ENCODE measurements at regions not wholly inside any gene's neighbourhood (a gene's known extent, or its start where the extent isn't known, plus 50 kb on each side); places are given as distances from the start of the nearest gene placed in this dataset.

- Histone ChIP-seq H3K36me3 (ENCODE audit: control insufficient read depth, insufficient read depth, low read length) (no peaks in the 10 kb centered on the region), H3K4me3 (replicated peaks; ENCODE audit: low read depth, low read length) (no peak overlapping the region), H3K27me3 (replicated peaks; ENCODE audit: control insufficient read depth, insufficient read depth, low read length) (no peaks in the 10 kb centered on the region; the same call in 1 of the 2 replicates)
- DNase-seq (ENCODE audit: extremely low read depth, insufficient read length), result no peak
- TF ChIP-seq, protein P1, sequence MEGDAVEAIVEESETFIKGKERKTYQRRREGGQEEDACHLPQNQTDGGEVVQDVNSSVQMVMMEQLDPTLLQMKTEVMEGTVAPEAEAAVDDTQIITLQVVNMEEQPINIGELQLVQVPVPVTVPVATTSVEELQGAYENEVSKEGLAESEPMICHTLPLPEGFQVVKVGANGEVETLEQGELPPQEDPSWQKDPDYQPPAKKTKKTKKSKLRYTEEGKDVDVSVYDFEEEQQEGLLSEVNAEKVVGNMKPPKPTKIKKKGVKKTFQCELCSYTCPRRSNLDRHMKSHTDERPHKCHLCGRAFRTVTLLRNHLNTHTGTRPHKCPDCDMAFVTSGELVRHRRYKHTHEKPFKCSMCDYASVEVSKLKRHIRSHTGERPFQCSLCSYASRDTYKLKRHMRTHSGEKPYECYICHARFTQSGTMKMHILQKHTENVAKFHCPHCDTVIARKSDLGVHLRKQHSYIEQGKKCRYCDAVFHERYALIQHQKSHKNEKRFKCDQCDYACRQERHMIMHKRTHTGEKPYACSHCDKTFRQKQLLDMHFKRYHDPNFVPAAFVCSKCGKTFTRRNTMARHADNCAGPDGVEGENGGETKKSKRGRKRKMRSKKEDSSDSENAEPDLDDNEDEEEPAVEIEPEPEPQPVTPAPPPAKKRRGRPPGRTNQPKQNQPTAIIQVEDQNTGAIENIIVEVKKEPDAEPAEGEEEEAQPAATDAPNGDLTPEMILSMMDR (IDR thresholded peaks at IDR 0.05; ENCODE audit: insufficient read depth, low read length, poor library complexity, severe bottlenecking), result no peak
Observed at GRCh38 chr5:174222891-174223290, 177.4 kb downstream of the NSG2 start.

DNA sequence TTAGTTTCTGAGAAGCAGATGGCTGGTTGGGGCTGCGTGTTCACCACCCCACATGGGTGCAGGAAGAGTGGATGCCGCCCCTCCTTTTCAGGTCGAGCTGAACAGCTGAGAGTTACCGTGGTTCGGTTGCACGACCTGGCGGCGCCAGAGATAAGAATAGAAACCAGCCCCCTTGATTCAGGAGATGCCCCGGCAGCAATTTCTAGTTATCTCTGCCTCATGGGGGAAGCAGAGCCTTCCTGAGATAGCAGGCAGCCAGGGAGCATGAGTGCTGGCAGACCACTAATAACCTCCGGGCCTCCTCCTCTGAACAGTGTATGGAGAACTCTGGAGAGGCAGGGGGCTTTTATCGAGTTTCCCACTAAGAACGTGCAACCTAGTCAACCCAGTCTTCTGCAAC lies 177.8 kb downstream of the NSG2 start:
- no peaks in the 10 kb centered on the region for H3K36me3 ChIP-seq (ENCODE audit: control insufficient read depth, insufficient read depth, low read length)
- H3K4me3 ChIP-seq (replicated peaks; ENCODE audit: low read depth, low read length), result no peak overlapping the region
- no peak for DNase-seq (ENCODE audit: extremely low read depth, insufficient read length)
- TF ChIP-seq, protein P1 (IDR thresholded peaks at IDR 0.05; ENCODE audit: insufficient read depth, low read length, poor library complexity, severe bottlenecking), result no peak
- no peaks in the 10 kb centered on the region; the same call in 1 of the 2 replicates for H3K27me3 ChIP-seq (replicated peaks; ENCODE audit: control insufficient read depth, insufficient read depth, low read length)

GRCh38 chr5:174229068-174229467 lies 183.6 kb downstream of the NSG2 start:
- Histone ChIP-seq H3K27me3 (replicated peaks; ENCODE audit: control insufficient read depth, insufficient read depth, low read length) (no peaks in the 10 kb centered on the region), H3K36me3 (ENCODE audit: control insufficient read depth, insufficient read depth, low read length) (no peaks in the 10 kb centered on the region), H3K4me3 (replicated peaks; ENCODE audit: low read depth, low read length) (no peak overlapping the region)
- DNase-seq (ENCODE audit: extremely low read depth, insufficient read length), result no peak
- TF ChIP-seq, protein P1 (IDR thresholded peaks at IDR 0.05; ENCODE audit: insufficient read depth, low read length, poor library complexity, severe bottlenecking), result no peak

GRCh38 chr5:174229514-174230370 lies 184.2 kb downstream of the NSG2 start:
- H3K27me3 ChIP-seq (replicated peaks; ENCODE audit: control insufficient read depth, insufficient read depth, low read length), result no peaks in the 10 kb centered on the region
- no peak overlapping the region for H3K4me3 ChIP-seq (replicated peaks; ENCODE audit: low read depth, low read length)
- TF ChIP-seq, protein P1 (IDR thresholded peaks at IDR 0.05; ENCODE audit: insufficient read depth, low read length, poor library complexity, severe bottlenecking), result no peak
- no peak for DNase-seq (ENCODE audit: extremely low read depth, insufficient read length)
- H3K36me3 ChIP-seq (ENCODE audit: control insufficient read depth, insufficient read depth, low read length), result no peaks in the 10 kb centered on the region

DNA sequence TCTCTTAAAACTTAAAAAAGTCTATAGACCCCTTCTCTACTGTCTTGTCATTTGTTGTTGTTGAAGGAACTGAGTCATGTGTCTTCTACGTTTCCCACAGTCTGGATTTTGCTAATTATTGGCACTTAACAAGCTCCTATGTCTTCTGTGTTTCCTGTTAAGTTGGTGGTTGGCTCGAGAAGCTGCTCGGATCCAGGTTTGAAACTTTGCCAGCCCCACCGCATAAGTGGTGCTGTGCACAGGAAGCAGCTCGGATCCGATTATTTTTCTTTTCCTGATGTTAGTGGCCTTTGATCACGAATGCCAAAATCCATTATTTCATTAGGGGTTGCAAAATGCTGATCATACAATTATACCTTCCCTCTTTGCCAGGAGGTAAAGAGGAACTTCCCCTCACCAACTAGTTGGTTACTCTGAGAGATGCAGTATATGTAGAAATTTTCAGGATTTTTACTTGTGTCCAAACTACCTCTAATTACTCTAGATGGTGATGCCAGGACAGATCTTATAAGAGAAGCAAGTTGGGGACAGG lies 186.5 kb downstream of the NSG2 start:
- H3K27me3 ChIP-seq (replicated peaks; ENCODE audit: control insufficient read depth, insufficient read depth, low read length), result no peaks in the 10 kb centered on the region
- TF ChIP-seq, protein P1 (IDR thresholded peaks at IDR 0.05; ENCODE audit: insufficient read depth, low read length, poor library complexity, severe bottlenecking), result no peak
- no peak overlapping the region for H3K4me3 ChIP-seq (replicated peaks; ENCODE audit: low read depth, low read length)
- no peak for DNase-seq (ENCODE audit: extremely low read depth, insufficient read length)
- H3K36me3 ChIP-seq (ENCODE audit: control insufficient read depth, insufficient read depth, low read length), result no peaks in the 10 kb centered on the region

Data from GM06990 (cell line).